HEK293 (cell line): ENCODE measurements at regions not wholly inside any gene's neighbourhood (a gene's known extent, or its start where the extent isn't known, plus 50 kb on each side); places are given as distances from the start of the nearest gene placed in this dataset.

Source experiments
- ZNF629 ChIP-seq: fragments of 450-650 bp; formaldehyde crosslinking; IDR thresholded peaks from 2 replicates; pipeline ENCODE4 v1.5.1; 2017; ENCODE audit warnings: missing biosample characterization, missing genetic modification characterization
- TF ChIP-seq, protein P1 (sequence below): sonication (generic); formaldehyde crosslinking; IDR thresholded peaks from 2 replicates; pipeline ENCODE4 v1.8.1; 2022; ENCODE audit warnings: mild to moderate bottlenecking, moderate library complexity, missing genetic modification reagents
- TF ChIP-seq, protein P2 (sequence below): fragments of 450-650 bp; formaldehyde crosslinking; conservative IDR thresholded peaks from 2 replicates; pipeline ENCODE4 v1.5.1; 2016; ENCODE audit warnings: low read depth, missing biosample characterization, missing genetic modification characterization
- TF ChIP-seq, protein P3 (sequence below): fragments of 450-650 bp; formaldehyde crosslinking; IDR thresholded peaks from 2 replicates; pipeline ENCODE4 v1.5.1; 2016; ENCODE audit warnings: missing biosample characterization, missing genetic modification characterization
- TF ChIP-seq, protein P4 (sequence below): fragments of 450-650 bp; formaldehyde crosslinking; conservative IDR thresholded peaks from 2 replicates; pipeline ENCODE4 v1.5.1; 2016; ENCODE audit warnings: low read depth, missing biosample characterization, missing genetic modification characterization
- TF ChIP-seq, protein P5 (sequence below): fragments of 450-650 bp; formaldehyde crosslinking; IDR thresholded peaks from 2 replicates; pipeline ENCODE4 v1.5.1; 2016; ENCODE audit warnings: missing biosample characterization, missing genetic modification characterization

DNA sequence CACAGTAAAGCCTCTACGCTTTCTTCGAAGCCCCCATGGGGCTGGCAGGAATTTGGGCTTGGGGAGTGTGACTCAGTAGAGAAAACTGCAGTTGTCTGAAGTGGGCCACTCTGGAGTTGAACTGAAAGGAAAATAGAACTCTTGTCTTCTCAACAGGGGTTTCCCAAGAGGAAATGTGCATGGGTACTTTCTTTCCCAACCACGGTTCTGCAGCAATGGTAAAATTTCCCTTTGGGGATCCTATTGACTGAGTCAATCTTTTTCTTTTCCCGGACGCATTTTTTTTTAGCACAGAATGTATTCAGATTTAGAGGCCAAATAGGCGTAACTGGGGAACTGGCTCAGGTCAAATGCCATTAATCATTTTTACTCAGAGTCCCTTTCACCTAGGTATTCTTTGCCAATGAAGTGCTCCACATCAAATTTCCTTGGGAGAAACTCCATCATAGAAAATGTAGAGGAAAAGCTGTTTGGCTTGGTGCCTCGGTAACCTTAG is 269.3 kb downstream of the STIM2 start:
- TF ChIP-seq ZNF629 (tag by site-specific recombination) = no peak
- TF ChIP-seq, protein P1, sequence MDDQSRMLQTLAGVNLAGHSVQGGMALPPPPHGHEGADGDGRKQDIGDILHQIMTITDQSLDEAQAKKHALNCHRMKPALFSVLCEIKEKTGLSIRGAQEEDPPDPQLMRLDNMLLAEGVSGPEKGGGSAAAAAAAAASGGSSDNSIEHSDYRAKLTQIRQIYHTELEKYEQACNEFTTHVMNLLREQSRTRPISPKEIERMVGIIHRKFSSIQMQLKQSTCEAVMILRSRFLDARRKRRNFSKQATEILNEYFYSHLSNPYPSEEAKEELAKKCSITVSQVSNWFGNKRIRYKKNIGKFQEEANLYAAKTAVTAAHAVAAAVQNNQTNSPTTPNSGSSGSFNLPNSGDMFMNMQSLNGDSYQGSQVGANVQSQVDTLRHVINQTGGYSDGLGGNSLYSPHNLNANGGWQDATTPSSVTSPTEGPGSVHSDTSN (CRISPR knock-in tag) = no peak
- TF ChIP-seq, protein P2, sequence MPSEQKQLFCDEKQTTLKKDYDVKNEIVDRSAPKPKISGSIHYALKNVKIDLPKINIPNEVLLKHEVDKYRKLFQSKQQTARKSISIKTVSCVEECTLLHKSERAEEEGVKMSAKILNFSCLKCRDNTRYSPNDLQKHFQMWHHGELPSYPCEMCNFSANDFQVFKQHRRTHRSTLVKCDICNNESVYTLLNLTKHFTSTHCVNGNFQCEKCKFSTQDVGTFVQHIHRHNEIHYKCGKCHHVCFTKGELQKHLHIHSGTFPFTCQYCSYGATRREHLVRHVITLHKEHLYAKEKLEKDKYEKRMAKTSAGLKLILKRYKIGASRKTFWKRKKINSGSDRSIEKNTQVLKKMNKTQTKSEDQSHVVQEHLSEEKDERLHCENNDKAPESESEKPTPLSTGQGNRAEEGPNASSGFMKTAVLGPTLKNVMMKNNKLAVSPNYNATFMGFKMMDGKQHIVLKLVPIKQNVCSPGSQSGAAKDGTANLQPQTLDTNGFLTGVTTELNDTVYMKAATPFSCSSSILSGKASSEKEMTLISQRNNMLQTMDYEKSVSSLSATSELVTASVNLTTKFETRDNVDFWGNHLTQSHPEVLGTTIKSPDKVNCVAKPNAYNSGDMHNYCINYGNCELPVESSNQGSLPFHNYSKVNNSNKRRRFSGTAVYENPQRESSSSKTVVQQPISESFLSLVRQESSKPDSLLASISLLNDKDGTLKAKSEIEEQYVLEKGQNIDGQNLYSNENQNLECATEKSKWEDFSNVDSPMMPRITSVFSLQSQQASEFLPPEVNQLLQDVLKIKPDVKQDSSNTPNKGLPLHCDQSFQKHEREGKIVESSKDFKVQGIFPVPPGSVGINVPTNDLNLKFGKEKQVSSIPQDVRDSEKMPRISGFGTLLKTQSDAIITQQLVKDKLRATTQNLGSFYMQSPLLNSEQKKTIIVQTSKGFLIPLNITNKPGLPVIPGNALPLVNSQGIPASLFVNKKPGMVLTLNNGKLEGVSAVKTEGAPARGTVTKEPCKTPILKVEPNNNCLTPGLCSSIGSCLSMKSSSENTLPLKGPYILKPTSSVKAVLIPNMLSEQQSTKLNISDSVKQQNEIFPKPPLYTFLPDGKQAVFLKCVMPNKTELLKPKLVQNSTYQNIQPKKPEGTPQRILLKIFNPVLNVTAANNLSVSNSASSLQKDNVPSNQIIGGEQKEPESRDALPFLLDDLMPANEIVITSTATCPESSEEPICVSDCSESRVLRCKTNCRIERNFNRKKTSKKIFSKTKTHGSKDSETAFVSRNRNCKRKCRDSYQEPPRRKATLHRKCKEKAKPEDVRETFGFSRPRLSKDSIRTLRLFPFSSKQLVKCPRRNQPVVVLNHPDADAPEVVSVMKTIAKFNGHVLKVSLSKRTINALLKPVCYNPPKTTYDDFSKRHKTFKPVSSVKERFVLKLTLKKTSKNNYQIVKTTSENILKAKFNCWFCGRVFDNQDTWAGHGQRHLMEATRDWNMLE (tag by site-specific recombination) = no peak
- TF ChIP-seq, protein P3, sequence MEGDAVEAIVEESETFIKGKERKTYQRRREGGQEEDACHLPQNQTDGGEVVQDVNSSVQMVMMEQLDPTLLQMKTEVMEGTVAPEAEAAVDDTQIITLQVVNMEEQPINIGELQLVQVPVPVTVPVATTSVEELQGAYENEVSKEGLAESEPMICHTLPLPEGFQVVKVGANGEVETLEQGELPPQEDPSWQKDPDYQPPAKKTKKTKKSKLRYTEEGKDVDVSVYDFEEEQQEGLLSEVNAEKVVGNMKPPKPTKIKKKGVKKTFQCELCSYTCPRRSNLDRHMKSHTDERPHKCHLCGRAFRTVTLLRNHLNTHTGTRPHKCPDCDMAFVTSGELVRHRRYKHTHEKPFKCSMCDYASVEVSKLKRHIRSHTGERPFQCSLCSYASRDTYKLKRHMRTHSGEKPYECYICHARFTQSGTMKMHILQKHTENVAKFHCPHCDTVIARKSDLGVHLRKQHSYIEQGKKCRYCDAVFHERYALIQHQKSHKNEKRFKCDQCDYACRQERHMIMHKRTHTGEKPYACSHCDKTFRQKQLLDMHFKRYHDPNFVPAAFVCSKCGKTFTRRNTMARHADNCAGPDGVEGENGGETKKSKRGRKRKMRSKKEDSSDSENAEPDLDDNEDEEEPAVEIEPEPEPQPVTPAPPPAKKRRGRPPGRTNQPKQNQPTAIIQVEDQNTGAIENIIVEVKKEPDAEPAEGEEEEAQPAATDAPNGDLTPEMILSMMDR = no peak
- TF ChIP-seq, protein P4, sequence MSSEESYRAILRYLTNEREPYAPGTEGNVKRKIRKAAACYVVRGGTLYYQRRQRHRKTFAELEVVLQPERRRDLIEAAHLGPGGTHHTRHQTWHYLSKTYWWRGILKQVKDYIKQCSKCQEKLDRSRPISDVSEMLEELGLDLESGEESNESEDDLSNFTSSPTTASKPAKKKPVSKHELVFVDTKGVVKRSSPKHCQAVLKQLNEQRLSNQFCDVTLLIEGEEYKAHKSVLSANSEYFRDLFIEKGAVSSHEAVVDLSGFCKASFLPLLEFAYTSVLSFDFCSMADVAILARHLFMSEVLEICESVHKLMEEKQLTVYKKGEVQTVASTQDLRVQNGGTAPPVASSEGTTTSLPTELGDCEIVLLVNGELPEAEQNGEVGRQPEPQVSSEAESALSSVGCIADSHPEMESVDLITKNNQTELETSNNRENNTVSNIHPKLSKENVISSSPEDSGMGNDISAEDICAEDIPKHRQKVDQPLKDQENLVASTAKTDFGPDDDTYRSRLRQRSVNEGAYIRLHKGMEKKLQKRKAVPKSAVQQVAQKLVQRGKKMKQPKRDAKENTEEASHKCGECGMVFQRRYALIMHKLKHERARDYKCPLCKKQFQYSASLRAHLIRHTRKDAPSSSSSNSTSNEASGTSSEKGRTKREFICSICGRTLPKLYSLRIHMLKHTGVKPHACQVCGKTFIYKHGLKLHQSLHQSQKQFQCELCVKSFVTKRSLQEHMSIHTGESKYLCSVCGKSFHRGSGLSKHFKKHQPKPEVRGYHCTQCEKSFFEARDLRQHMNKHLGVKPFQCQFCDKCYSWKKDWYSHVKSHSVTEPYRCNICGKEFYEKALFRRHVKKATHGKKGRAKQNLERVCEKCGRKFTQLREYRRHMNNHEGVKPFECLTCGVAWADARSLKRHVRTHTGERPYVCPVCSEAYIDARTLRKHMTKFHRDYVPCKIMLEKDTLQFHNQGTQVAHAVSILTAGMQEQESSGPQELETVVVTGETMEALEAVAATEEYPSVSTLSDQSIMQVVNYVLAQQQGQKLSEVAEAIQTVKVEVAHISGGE (tag by site-specific recombination) = no peak
- TF ChIP-seq, protein P5, sequence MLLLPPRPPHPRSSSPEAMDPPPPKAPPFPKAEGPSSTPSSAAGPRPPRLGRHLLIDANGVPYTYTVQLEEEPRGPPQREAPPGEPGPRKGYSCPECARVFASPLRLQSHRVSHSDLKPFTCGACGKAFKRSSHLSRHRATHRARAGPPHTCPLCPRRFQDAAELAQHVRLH = no peak
